ENCODE measurements at regions not wholly inside any gene's neighbourhood (a gene's known extent, or its start where the extent isn't known, plus 50 kb on each side); places are given as distances from the start of the nearest gene placed in this dataset.
"Not testable (repeated sequence)": the region's sequence is repeated elsewhere in the genome, so short reads cannot be mapped to it uniquely, and the experiment has no call there.

DNA sequence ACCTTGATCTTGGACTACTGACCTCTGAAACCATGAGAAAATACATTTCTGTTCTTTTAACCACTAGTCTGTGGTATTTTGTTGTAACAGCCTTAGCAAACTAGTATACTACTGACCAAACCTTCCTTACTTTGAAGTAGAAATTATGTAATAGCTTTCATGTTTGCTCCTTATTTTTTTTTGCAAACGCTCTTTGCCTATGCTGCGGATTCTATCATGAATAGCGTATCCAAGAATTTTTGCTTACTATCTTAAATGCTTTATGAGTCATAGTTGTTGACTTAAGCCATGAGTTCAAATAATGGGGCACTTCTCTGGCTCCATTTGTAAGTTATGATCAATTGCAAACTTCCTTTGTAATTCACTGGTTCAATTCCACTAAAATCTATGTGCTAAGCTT lies 154.8 kb upstream of the CYLC2 start:
- H3K27ac Mint-ChIP-seq = no peak overlapping the region
- POLR2A ChIA-PET = no interaction called here
- DNase-seq = no peak
- no peaks in the 10 kb centered on the region for H3K27me3 Mint-ChIP-seq
- H3K4me3 Mint-ChIP-seq = no peak overlapping the region
- H3K9me3 Mint-ChIP-seq = peaks cover 3% of the 10 kb centered on the region
- H3K36me3 Mint-ChIP-seq = no peaks in the 10 kb centered on the region
- intact Hi-C loops (cut with micrococcal nuclease) = no loop called here
- CTCF ChIA-PET = no interaction called here
- H3K4me1 Mint-ChIP-seq (ENCODE audit: low read depth) = no peaks in the 10 kb centered on the region

DNA sequence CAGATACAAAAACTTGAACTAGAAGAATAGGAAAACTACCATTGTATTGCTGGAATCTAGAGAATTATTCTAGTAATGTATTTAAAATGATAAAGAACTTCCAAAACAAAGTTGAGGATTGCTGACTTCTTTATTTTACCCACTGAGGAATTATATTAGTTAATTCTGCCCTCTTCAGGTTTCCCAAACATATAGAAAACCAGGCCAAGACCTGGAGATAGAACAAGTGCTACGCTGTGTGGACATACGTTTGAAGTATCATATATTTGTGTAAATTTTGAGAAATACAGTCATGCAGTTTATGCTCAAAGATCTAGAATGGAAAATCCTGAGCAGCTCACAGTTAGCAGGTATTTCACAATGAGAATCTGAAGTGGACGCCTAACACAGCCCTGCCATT lies 162.3 kb upstream of the CYLC2 start:
- DNase-seq = no peak
- H3K9me3 Mint-ChIP-seq = peaks cover 3% of the 10 kb centered on the region
- POLR2A ChIA-PET = no interaction called here
- H3K36me3 Mint-ChIP-seq = no peaks in the 10 kb centered on the region
- intact Hi-C loops (cut with micrococcal nuclease) = no loop called here
- H3K4me1 Mint-ChIP-seq (ENCODE audit: low read depth) = no peaks in the 10 kb centered on the region
- H3K4me3 Mint-ChIP-seq = no peak overlapping the region
- no peak overlapping the region for H3K27ac Mint-ChIP-seq
- CTCF ChIA-PET = no interaction called here
- H3K27me3 Mint-ChIP-seq = no peaks in the 10 kb centered on the region

DNA sequence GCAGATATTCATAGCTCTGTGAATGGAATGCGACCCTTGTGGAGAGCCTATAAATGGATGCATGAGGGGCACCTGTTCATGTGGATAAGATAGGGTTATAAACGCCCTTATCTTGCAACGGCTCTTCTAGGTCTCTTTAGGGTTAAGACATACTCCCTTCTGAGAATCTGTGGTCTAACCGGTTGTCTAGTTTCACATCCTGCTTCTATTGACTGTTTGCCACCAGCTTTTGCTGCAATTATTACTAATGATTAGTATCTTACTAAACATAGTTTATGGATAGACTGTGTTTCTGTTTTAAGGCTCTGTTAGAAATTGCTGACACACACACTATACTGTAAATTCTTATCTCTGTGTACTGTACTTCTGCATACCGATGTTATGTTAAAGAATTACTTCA lies 198.9 kb upstream of the CYLC2 start:
- no peak overlapping the region for H3K4me3 Mint-ChIP-seq
- no peaks in the 10 kb centered on the region for H3K27me3 Mint-ChIP-seq
- H3K27ac Mint-ChIP-seq = no peak overlapping the region
- POLR2A ChIA-PET = no interaction called here
- H3K36me3 Mint-ChIP-seq = no peaks in the 10 kb centered on the region
- no peak for DNase-seq
- no peaks in the 10 kb centered on the region for H3K4me1 Mint-ChIP-seq (ENCODE audit: low read depth)
- intact Hi-C loops (cut with micrococcal nuclease) = no loop called here
- CTCF ChIA-PET = no interaction called here
- H3K9me3 Mint-ChIP-seq = peaks cover 6% of the 10 kb centered on the region

GRCh38 chr9:102795532-102795931 lies 199.6 kb upstream of the CYLC2 start:
- POLR2A ChIA-PET = no interaction called here
- Mint-ChIP-seq H3K9me3 (peaks cover 6% of the 10 kb centered on the region), H3K27me3 (no peaks in the 10 kb centered on the region), H3K4me3 (no peak overlapping the region), H3K27ac (no peak overlapping the region), H3K36me3 (no peaks in the 10 kb centered on the region), H3K4me1 (ENCODE audit: low read depth) (no peaks in the 10 kb centered on the region)
- CTCF ChIA-PET = no interaction called here
- DNase-seq = no peak
- intact Hi-C loops (cut with micrococcal nuclease) = no loop called here

DNA sequence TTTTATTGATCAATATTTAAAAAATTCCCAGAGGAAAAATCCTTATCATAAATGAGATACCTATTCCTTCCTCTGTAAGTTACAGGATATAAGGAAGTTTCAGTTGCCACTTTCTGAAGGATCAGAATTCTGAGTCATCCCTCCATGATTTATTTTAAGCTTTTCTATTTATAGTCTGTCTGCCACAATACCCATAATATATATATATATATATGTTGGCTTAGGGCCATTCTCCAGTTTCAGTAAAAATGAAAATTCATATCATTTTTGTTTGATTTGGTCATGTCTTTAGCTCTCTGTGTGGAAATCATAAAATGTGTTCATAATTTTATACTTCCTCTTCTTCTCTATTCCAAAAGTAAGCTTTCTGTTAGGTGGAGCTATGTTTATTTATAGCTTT lies 215.8 kb upstream of the CYLC2 start:
- CTCF ChIA-PET = no interaction called here
- H3K4me1 Mint-ChIP-seq (ENCODE audit: low read depth) = no peaks in the 10 kb centered on the region
- POLR2A ChIA-PET = no interaction called here
- H3K4me3 Mint-ChIP-seq = no peak overlapping the region
- H3K9me3 Mint-ChIP-seq = peaks cover 3% of the 10 kb centered on the region
- no peaks in the 10 kb centered on the region for H3K27me3 Mint-ChIP-seq
- no peak overlapping the region for H3K27ac Mint-ChIP-seq
- DNase-seq = no peak
- intact Hi-C loops (cut with micrococcal nuclease) = no loop called here
- no peaks in the 10 kb centered on the region for H3K36me3 Mint-ChIP-seq

DNA sequence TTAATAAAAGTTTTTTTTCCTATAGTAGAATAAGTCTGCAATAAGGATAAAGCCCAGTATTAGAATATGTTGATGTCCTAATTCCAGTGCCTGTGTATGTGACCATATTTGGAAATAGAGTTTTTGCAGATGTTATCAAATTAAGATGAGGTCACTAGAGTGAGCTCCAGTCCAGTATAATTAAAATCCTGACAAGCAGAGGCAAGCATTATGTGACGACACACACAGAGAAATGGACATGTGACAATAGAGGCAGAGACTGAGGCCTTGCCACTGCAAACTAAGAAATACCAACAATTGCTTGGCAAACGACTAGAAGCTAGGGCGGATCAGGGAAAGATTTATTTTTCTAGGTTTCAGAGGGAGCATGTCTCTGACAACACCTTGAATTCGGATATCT lies 216.4 kb upstream of the CYLC2 start:
- POLR2A ChIA-PET = no interaction called here
- intact Hi-C loops (cut with micrococcal nuclease) = no loop called here
- Mint-ChIP-seq H3K27me3 (no peaks in the 10 kb centered on the region), H3K36me3 (no peaks in the 10 kb centered on the region), H3K4me3 (no peak overlapping the region), H3K9me3 (peaks cover 3% of the 10 kb centered on the region), H3K27ac (no peak overlapping the region), H3K4me1 (ENCODE audit: low read depth) (no peaks in the 10 kb centered on the region)
- CTCF ChIA-PET = no interaction called here
- DNase-seq = no peak

DNA sequence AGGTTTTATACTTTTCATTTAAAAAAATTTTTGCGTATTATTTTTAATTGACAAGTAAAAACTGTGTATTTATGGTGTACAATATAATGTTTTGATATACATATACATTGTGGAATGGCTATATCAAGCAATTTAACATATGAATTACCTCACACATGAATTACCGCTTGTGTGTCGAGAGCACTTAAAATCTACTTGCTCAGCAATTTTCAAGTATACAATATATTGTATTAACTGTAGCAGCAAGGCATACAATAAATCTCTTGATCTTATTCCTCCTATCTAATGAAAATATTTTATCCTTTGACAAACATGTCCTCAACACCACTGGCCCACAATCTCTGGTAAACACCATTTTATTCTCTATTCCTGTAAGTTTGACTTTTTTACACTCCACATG lies 224.4 kb upstream of the CYLC2 start:
- ChIA-PET CTCF (no interaction called here), POLR2A (no interaction called here)
- no peak overlapping the region for H3K27ac Mint-ChIP-seq
- no peak overlapping the region for H3K4me3 Mint-ChIP-seq
- no peaks in the 10 kb centered on the region for H3K27me3 Mint-ChIP-seq
- H3K36me3 Mint-ChIP-seq = no peaks in the 10 kb centered on the region
- H3K9me3 Mint-ChIP-seq = peaks cover 8% of the 10 kb centered on the region
- no peak for DNase-seq
- H3K4me1 Mint-ChIP-seq (ENCODE audit: low read depth) = no peaks in the 10 kb centered on the region
- intact Hi-C loops (cut with micrococcal nuclease) = no loop called here

DNA sequence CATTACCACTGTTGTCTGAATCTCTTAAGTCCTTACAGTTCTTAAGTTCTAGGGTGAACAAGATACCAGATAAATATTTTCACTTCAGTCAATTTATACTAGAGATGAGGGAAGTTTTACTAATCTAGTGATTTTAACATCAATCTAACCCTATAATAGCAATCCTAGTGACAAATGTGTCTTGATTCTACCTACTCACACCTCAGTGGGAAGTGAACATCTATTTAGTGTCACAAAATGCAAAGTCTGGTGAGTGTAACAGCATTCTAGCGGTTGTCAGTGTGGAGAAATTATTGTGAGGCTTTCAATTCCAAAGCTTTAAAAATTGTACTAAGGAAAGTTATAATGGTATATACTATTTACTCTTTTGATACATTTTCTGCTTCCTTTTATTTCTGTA lies 225.8 kb upstream of the CYLC2 start:
- ChIA-PET CTCF (no interaction called here), POLR2A (no interaction called here)
- H3K27ac Mint-ChIP-seq = no peak overlapping the region
- no peaks in the 10 kb centered on the region for H3K27me3 Mint-ChIP-seq
- no peak for DNase-seq
- peaks cover 8% of the 10 kb centered on the region for H3K9me3 Mint-ChIP-seq
- no peaks in the 10 kb centered on the region for H3K36me3 Mint-ChIP-seq
- intact Hi-C loops (cut with micrococcal nuclease) = no loop called here
- no peak overlapping the region for H3K4me3 Mint-ChIP-seq
- H3K4me1 Mint-ChIP-seq (ENCODE audit: low read depth) = no peaks in the 10 kb centered on the region

DNA sequence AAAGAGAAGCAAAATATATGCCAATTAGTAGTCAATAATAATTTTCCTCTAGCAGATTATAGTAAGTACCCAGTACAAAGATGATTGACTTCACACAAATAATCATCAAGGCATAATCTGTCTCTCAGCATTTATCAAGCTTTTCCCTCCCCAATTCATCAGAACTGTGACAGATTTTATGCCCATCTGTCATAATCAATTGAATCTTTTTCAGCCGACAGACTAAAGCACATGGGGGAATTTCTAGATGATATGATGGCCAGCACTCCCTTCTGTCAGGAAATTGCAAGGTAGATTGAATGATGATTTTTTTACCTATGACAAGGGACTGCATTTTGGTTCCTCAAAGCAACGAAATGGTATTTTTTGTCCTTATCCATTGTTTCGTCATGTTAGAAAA lies 227.1 kb upstream of the CYLC2 start:
- no peaks in the 10 kb centered on the region for H3K27me3 Mint-ChIP-seq
- intact Hi-C loops (cut with micrococcal nuclease) = no loop called here
- POLR2A ChIA-PET = no interaction called here
- no peak overlapping the region for H3K27ac Mint-ChIP-seq
- CTCF ChIA-PET = no interaction called here
- peaks cover 12% of the 10 kb centered on the region for H3K9me3 Mint-ChIP-seq
- H3K36me3 Mint-ChIP-seq = no peaks in the 10 kb centered on the region
- DNase-seq = no peak
- H3K4me1 Mint-ChIP-seq (ENCODE audit: low read depth) = no peaks in the 10 kb centered on the region
- H3K4me3 Mint-ChIP-seq = no peak overlapping the region

DNA sequence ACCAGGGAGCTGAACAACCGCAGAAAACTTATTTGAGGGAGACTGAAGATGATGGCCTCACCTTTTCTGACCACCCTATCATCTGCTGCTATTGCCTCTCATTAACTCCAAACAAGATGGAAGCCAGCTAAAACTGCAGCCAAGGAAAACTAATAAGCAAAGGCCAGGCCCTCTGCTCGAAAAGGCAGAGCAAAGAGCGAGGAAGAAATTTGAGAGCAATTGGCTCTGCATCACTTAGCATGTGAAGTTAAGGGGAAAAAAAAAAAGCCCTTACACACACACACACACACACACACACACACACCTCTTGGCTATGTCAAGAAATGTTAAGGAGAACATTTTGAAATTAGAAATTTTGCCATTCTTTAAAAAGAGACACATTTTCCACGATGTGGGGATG lies 228.1 kb upstream of the CYLC2 start:
- Mint-ChIP-seq H3K27me3 (no peaks in the 10 kb centered on the region), H3K4me3 (no peak overlapping the region), H3K27ac (no peak overlapping the region), H3K9me3 (peaks cover 12% of the 10 kb centered on the region), H3K36me3 (no peaks in the 10 kb centered on the region), H3K4me1 (ENCODE audit: low read depth) (no peaks in the 10 kb centered on the region)
- POLR2A ChIA-PET = no interaction called here
- intact Hi-C loops (cut with micrococcal nuclease) = no loop called here
- CTCF ChIA-PET = no interaction called here
- DNase-seq = no peak

DNA sequence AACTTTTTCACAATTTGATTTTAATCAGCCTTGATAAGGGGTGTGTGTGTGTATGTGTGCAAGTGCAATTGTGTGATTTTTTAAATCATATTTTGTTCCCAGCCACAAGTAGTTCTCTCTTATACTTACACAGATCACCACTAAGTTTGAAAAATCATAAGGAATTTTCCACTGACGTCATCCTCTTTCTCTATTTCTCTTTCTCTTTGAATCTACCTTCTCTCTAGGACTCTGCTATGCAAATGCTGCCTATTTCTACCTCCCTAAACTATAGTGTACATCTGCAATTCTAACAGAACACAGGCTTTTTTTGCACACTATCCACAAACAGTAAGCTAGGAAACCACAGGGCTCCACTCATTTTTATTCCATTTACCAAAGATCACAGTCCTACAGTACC lies 254.6 kb upstream of the CYLC2 start:
- H3K9me3 Mint-ChIP-seq = peaks cover 18% of the 10 kb centered on the region
- no peaks in the 10 kb centered on the region for H3K27me3 Mint-ChIP-seq
- ChIA-PET CTCF (no interaction called here), POLR2A (no interaction called here)
- H3K4me1 Mint-ChIP-seq (ENCODE audit: low read depth) = no peaks in the 10 kb centered on the region
- H3K36me3 Mint-ChIP-seq = no peaks in the 10 kb centered on the region
- no peak overlapping the region for H3K4me3 Mint-ChIP-seq
- no peak for DNase-seq
- intact Hi-C loops (cut with micrococcal nuclease) = no loop called here
- no peak overlapping the region for H3K27ac Mint-ChIP-seq

- Mint-ChIP-seq H3K9me3 (peaks cover 22% of the 10 kb centered on the region), H3K36me3 (no peaks in the 10 kb centered on the region), H3K27ac (no peak overlapping the region), H3K4me1 (ENCODE audit: low read depth) (no peaks in the 10 kb centered on the region), H3K4me3 (no peak overlapping the region), H3K27me3 (no peaks in the 10 kb centered on the region)
- POLR2A ChIA-PET = no interaction called here
- intact Hi-C loops (cut with micrococcal nuclease) = no loop called here
- DNase-seq = no peak
- CTCF ChIA-PET = no interaction called here
Observed at GRCh38 chr9:102728946-102729345, 266.2 kb upstream of the CYLC2 start.

DNA sequence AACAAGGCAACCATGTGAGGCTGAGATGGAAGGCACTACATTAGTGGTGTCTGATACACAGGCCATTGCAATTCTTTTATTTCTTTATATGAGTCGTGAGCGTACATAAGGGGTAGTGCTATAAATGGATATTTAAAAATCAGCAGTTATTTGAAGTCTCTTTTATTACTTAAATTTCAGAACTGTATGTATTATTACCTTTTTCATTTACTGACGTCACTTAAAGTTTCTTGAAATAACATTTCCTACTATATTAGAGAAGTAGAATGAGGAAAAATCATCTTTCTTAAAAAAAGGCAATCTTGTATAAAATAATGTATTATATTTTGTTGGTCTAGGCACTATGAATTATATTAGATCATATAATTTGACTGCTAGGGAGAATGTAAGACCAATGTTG lies 280.9 kb upstream of the CYLC2 start:
- Mint-ChIP-seq H3K9me3 (peaks cover 31% of the 10 kb centered on the region), H3K4me3 (no peak overlapping the region), H3K36me3 (no peaks in the 10 kb centered on the region), H3K4me1 (ENCODE audit: low read depth) (no peaks in the 10 kb centered on the region), H3K27me3 (no peaks in the 10 kb centered on the region), H3K27ac (no peak overlapping the region)
- ChIA-PET POLR2A (no interaction called here), CTCF (no interaction called here)
- intact Hi-C loops (cut with micrococcal nuclease) = no loop called here
- DNase-seq = no peak

- intact Hi-C loops (cut with micrococcal nuclease); H3K27ac Mint-ChIP-seq; CTCF ChIA-PET; DNase-seq; H3K4me1 Mint-ChIP-seq (ENCODE audit: low read depth); H3K36me3 Mint-ChIP-seq; H3K27me3 Mint-ChIP-seq; H3K4me3 Mint-ChIP-seq; POLR2A ChIA-PET: not testable (repeated sequence)
- peaks cover 30% of the 10 kb centered on the region for H3K9me3 Mint-ChIP-seq
Observed at GRCh38 chr9:102712910-102713309, 282.2 kb upstream of the CYLC2 start.
